HG02943 (cell line): ENCODE measurements at regions not wholly inside any gene's neighbourhood (a gene's known extent, or its start where the extent isn't known, plus 50 kb on each side); places are given as distances from the start of the nearest gene placed in this dataset.

Experiments
- ATAC-seq: cut with Tn5 transposase; IDR thresholded peaks from one replicate; pipeline ENCODE4 v1.9.1; 2021; ENCODE audit warnings: mild to moderate bottlenecking, low read depth, moderate library complexity; ENCODE audit not compliant: unreplicated experiment

DNA sequence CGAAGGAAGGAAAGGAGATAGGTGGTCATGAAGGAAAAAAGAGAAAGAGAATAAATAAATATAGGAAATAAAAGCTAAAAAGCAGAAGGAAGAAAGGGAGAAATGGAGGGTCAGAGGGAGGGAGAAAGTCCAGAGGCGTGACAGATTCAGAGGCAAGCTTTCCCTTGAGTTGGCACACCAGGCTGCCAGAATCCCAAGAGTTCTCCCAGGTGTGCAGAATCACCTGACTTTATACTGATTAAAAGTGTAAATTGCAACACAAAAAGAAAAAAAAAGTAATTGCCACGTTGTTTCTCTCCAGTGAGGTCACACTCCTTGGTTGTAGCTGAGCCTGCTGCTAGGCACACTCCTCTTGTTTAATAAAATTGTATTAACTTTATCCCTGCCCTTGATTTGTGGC, 669.9 kb upstream of the PKN2 start:
- ATAC-seq, result no peak

DNA sequence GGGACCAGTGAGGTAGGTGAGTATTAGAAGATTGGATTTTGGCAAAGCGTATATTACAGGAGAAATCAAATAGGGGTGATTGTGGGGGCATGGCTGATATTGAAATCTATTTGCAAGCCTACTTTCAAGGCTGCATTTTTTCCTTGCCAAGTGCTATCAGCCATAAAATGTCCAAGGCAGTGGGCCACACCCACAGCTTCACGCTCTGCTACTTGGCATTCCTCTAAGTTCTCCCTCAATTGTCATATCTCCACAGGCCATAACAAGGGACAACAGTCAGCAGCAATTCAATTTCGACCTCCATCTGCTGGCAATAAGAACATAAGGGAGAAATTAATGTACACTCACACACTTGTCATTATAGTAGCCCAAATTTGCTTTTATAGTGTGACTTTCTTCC, 667.1 kb upstream of the PKN2 start:
- ATAC-seq, result no peak

DNA sequence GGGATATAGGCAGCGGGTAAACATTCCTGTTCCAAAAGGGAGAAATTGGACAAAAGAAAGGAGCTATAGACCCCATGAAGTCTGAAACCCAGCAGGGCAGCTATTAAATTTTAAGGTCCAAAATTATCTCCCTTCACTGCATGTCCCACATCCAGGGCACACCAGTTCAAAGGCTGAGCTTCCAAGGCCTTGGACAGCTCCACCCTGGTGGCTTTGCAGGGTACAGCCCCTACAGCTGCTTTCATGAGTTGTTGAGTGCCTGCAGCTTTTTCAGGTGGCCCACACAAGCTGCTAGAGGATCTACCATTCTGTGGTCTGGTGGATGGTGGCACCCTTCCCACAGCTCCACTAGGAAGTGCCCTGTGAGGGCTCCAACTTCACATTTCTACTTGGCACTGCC, 662.5 kb upstream of the PKN2 start:
- ATAC-seq, result no peak

DNA sequence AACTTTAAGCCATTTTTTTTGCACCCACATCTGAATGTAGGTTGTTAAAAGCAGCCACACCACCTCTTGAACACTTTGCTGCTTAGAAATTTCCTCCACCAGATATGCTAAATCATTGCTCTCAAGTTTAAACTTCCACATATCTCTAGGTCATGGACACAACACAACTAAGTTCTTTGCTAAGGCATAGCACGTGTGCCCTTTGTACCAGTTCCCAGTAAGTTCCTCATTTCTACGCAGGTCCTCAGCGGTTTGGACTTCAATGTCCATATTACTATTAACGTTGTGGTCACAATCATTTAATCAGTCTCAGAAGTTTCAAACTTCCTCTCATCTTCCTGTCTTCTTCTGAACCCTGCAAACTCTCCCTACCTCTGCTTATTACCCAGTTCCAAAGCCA, 661.6 kb upstream of the PKN2 start:
- no peak for ATAC-seq

DNA sequence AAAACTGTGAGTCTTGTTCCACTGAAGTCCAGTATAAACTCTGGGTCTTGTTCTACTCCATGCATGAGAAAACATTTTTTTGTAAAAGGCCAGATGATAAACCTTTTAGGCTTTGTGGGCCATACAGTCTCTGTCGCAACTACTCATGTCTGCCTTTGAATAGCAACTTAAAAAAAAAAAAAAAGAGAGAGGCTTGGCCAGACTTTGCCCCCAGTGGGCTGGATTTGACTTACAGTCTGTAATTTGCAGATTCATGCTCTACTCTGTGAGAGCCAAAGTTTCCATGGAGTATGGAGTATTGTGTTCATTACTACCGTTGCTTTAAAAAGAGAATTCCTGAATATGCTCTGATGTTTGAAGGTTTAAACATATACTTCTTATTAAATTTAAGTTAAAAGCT, 654.9 kb upstream of the PKN2 start:
- no peak for ATAC-seq

DNA sequence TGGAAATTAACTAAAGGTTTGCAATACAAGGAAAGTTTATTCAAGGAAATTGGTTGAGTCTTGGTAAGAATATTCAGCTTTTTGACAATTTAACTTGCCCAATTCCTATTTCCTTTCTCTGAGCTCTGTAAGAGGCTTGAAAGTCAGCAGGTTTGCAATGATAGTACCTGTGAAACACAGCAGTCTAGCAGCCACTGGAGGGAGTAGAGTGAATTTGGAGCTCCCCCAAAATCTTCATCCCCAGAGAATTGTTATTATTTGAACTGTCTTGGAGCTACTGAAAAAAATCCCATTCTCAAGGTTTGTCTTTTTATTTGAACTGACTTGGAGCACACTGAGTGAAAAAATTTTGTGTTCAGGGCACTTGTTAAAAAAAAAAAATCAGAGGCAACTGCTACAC, 654.2 kb upstream of the PKN2 start:
- ATAC-seq, result no peak

DNA sequence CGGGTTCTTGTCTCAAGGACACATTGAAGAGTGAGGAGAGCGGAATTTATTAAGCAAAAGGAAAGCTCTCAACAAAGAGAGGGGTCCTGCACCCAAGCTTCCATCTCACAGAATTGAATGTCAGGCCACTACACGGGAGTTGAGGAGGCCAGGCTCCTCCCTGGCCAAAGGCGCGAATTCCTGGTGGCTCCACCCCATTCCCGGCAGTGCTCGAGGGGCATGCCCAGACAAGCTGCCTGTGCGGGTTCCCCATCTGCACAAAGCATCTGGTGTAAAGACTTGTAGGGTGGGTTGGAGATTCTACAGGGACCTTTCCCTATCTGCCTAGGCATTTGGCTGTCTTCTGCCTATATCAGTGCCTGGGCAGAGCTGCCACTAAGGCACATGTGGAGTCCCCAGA, 648.5 kb upstream of the PKN2 start:
- ATAC-seq, result no peak

DNA sequence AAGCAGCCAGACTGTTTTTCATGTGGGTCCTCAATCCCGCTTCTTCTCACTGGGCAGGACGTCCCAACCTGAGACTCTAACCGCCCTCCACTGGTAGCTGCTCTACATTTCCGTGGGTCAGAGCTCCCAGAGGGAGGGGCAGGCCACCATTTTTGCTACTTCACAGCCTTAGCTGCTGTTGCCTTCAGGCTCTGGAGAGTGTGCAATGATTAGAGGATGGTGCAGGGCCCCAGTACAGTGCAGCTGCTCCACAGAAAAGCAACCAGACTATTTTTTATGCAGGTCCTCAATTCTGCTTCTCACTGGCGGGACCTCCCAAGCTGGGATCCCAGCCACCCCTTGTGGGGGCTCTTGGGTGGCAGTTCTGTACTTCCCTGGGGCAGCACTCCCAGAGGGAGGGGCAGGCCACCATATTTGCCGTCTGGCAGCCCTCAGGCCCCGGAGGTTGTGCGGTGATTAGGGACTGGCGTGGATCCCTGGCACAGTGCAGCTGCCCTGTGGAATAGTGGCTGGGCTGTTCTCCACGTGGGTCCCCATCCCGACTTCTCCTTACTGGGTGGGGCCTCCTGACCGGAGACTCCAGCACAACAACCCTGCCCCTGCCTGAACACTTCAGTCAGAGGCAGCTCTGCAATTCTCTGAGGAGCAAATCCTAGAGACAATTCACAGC, 647.6 kb upstream of the PKN2 start:
- no peak for ATAC-seq

DNA sequence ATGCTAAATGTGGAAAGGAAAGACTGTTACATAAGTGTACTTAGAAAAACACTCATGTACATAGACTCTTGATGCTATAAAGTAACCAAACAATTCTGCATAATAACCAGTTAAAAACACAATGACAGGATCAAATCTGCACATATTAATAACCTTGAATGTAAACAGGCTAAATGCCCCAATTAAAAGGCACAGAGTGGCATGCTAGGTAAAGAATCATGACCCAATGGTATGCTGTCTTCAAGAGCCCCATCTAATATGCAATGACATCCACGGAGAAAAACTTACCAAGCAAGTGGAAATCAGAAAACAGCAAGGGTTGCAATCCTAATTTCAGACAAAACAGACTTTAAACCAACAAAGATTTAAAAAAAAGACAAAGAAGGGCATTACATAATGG, 644.8 kb upstream of the PKN2 start:
- ATAC-seq, result no peak

DNA sequence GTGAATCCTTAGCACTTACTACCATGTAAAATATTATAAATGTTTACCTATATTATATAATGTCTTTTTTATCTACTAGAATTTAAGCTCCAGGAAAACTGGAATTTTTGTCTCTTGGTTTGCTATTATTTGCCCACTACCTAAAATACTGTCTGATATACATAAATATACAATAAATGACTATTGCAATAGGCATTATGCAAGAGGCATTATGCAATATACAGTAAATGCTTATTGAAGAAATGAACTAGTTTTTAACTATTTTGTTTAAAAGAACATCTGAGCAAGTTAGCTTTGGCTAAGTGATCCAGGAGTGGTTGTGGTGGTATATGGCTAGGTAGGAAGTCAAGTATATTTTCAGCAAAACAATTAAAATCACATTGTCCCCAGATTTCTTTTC, 640.2 kb upstream of the PKN2 start:
- no peak for ATAC-seq

DNA sequence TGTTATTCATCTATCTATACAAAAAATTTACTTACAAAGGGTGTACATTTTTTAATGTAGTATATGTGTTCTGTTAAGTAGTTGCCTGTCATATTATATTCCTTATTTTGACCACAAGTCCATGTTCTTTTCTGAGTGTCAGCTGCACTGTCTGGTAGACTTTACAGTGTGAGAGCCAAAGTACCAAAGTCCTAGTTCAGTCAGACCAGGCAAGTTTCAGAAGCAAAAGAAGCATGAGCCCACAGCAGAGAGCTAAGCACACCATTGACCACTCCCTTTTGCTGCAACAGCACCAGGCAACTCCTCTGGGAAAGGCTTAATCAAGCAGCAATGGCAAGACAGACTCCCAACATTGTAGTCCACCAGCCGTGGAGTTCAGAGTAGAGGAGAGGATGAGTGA, 631.9 kb upstream of the PKN2 start:
- ATAC-seq, result no peak

DNA sequence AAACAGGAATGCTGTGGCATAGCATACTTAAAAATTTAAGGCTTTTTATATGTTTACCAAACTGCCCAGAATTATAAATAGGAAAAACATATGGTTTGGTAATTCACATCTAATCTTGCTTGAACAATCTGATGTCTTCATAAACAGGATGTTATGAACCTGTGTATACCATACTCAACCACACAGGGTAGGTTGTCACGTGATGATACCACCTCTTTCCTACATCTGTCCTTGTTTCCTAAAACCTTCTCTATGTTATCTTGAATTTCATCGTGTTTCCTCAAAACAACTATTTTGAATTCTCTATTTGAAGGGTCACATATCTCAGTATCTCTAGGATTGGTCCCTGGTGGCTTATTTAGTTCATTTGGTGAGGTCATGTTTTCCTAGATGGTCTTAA, 631.0 kb upstream of the PKN2 start:
- ATAC-seq, result no peak

DNA sequence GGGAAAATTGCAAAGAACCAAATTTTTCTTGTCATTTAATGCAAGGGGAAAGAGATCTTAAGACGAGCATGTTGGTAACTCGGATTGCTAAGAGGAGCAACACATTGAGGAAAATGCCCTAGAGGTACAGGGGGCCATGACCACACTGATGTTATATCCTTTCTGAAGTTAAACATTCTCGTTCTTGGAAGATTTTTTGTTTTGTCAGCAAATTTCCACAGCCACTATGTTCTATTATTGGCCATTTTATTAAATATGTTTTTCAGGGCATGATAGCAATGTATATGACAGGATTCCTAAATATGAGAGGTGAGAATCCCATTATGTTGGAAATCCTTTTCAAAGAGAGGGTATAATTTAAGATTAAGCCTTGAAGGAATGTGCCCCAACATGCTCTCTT, 627.2 kb upstream of the PKN2 start:
- ATAC-seq, result no peak

DNA sequence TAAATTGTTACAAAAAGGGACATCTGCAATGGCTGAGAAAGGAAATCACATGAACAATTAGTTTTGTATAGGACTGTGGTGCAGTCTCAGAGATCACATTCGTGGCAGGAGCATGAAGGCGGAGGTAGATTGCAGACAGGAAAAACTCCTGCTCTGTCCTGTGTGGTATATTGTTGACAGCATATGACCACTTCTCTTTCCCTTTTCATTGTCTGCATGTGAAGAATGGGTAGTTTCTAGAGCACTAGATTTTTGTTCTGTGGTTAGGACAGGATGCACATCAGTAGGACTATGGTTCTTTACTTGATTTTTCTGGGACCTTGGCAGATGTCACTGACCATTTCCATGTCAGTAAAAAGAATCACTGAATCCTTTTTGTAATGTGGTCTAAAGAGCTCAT, 625.9 kb upstream of the PKN2 start:
- ATAC-seq, result no peak

DNA sequence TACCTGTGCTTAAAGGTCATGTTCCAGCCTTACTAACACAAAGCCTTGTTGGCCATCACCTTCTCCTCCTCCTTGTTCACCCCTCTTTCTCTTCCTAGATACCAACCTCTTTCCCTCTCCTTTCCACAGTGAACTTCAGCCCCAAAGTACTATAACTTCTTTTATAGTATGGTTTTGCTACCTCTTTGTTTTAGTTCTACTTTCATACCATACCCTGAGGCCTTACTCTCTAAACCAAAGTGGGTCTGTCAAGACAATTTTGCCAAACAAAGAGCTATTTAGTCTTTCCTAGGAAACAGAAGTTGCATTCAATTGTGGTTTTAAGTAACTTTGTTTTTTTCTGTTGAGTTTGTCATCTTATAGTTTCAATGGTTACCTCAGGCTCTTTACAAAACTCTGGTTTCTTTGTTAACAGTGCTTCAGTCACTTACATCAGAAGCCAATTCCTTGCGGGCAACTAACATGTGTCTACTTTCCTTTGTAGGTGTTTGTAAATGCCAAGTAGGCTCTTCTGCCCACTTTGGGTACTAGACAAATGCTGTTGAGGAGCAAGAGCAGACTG, 623.9 kb upstream of the PKN2 start:
- ATAC-seq, result no peak

DNA sequence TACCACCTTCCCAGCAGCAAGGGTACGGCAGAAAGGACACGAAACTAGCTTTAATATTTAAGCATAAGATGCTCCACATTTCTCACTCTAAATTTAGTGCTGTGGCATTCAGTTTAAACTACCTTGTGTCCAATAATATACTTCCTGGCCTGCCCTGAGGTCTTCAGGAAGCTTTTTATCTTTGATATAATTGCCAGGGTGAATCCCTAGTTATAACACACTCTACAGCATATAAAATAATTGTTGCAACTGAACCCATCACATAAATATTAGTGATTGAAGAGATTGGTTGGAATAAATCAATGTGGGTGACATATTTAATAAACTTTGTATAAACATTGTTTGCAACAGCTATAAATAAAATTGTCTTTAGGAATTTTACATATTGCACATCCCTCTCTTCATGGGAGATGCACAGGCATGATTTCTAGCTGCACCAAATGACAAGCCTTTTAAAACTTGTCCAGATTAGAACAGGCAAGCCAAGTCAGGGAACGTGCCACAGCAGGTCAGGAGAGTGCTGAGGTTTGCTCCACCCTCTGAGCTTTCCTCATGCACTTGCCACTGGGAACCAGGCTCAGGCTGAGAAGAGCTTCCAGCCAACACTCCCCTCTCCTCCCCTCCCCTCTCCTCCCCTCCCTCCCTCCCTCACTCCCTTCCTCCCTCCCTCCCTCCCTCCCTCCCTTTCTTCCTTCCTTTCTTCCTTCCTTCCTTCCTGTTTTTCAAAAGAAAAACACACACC, 623.2 kb upstream of the PKN2 start:
- ATAC-seq, result no peak

DNA sequence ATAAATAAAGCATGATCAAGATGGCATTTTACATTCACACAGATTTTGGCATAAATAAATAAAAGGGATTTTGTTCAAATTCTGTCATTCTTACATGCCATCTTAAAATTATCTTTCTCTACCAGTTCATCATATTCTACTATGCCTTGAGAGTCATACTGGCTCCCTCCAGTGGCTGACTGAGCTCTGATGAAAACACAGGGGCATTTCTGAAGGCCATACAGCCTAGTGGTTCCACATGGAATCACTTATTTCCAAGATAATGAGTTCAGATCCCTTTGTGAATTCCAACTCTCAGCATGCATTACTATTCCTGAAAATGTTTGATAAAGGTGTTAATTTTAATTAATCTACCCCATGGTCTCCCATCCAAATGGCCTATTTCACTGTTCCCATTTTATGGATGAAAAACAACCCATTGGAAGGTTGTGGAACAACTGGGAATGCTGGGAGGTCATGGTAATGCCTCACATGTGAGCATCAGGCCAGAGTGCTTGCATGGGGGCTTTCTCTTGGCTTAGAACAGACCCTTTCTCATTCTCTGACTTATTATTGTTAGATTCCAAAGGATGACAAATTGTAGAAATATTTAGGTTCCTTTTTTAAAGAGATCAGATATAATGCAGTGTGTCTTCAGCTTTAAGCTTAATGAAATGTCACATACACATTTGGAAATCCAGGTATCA, 622.4 kb upstream of the PKN2 start:
- ATAC-seq, result no peak

DNA sequence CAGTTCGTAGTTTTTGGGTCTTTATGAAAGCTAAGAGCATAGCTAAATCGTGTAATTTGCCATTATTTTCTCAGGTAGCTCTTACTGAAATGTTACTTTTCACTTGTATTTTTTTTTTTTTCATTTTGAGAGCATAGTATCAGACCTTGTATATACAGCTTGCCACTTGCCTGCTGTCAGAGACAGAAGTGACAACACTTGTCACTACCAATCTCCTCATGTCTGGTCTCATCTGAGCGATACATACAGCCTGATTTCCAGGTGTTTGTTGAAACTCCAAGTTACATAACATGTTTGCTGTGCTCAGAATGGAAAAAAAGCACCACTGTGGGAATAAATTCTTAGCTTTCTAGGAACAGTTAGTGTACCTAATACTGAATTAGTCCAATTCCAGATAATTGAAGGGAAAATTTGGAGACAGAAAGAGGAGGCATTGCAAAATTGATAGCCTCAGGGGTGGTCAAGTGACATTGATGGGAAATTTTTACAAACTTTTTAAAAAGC, 621.4 kb upstream of the PKN2 start:
- no peak for ATAC-seq

DNA sequence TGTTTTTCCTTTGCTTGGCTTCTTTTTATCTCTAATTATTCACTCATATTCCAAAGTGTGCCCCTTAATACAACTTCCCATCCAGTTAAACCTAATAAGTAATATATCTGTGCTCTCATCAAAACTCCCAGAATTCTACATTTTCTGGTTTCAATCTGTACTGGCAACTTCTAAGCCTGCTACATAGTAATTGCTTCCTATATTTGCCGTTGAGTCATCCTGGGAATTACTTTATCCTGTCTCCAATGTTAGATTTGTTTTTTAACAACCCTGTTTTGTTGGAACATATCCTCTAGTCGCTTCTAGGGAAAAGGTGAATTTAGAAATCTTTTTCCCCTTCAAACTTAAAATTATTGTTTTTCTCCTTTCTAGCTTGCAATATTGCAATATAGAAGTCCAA, 620.5 kb upstream of the PKN2 start:
- ATAC-seq, result no peak

DNA sequence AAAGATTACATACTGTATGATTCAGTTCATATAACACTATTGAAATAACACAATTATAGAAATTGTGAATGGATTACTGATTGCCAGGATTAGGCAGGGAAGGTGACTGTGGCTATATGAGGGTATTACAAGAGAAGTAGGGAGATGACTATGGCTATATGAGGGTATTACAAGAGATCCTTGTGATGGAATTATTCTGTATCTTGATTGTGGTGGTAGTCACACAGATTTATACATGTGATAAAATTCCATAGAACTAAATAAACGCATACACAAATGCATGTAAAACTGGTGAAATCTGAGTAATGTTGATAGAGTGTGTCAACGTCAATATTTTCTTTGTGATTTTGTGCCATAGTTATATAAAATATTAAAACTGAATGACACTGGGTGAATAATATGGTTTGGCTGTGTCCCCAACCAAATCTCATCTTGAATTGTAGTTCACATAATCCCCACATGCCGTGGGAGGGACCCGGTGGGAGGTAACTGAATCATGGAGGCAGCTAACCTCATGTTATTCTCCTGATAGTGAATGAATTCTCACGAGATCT, 615.6 kb upstream of the PKN2 start:
- no peak for ATAC-seq

DNA sequence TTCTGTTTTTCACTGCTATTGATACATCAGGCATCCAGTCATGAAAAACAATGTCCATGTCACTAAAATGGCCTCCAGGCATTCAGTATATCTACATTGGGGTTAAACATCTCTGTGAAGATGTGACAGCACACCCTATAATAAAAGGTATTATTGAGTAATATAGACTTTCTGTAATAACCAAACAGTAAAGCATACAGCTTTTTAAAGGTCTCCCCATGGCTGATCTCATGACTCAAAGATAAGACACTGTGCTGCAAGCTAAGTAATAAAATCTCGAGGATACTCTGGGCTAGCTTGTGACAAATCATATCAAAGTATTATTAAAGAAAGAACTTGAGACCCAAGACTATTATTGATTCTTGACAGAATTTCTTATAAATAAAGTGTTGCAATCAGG, 613.1 kb upstream of the PKN2 start:
- ATAC-seq, result no peak
